IMR-90 (cell line): ENCODE measurements at regions not wholly inside any gene's neighbourhood (a gene's known extent, or its start where the extent isn't known, plus 50 kb on each side); places are given as distances from the start of the nearest gene placed in this dataset.

Experiments used
- BHLHE40 ChIP-seq: fragments of 150-350 bp; IDR thresholded peaks from 2 replicates; pipeline ENCODE4 v1.6.1; 2016; ENCODE audit warnings: mild to moderate bottlenecking, low read depth, low read length
- CEBPB ChIP-seq: IDR thresholded peaks from 2 replicates; pipeline ENCODE4 v1.6.1; 2012; ENCODE audit warnings: low read depth, low read length, improper control_type of control experiment
- CTCF ChIP-seq: conservative IDR thresholded peaks from 2 replicates; pipeline ENCODE4 v1.5.1; 2012; ENCODE audit warnings: mild to moderate bottlenecking, low read depth, low read length, improper control_type of control experiment
- MXI1 ChIP-seq: IDR thresholded peaks from 2 replicates; pipeline ENCODE4 v1.6.1; 2012; ENCODE audit warnings: low read depth, mild to moderate bottlenecking, low read length, moderate library complexity, borderline replicate concordance
- POLR2A ChIP-seq: IDR thresholded peaks from 2 replicates; pipeline ENCODE4 v1.6.1; 2012; ENCODE audit warnings: mild to moderate bottlenecking, low read depth, low read length
- SMC3 ChIP-seq: fragments of 150-350 bp; IDR thresholded peaks from 2 replicates; pipeline ENCODE4 v1.6.1; 2016; ENCODE audit warnings: low read depth, mild to moderate bottlenecking, antibody characterized with exemption, low read length, moderate library complexity

GRCh38 chr6:91683240-91683639 lies 1096.4 kb upstream of the MAP3K7 start:
- TF ChIP-seq POLR2A (no peak), MXI1 (no peak), SMC3 (no peak), BHLHE40 (no peak), CTCF (no peak), CEBPB (no peak)
